Upper lobe of left lung (tissue), 4 donors: ENCODE measurements at regions not wholly inside any gene's neighbourhood (a gene's known extent, or its start where the extent isn't known, plus 50 kb on each side); places are given as distances from the start of the nearest gene placed in this dataset.

Experiments used
- EP300 ChIP-seq, 4 donors: sonication (generic); formaldehyde crosslinking; IDR thresholded peaks; one replicate each; pipeline ENCODE4 v1.5.1; 2017; ENCODE audit warnings: antibody characterized with exemption in 4 of 4, control low read depth in 2 of 4
- POLR2AphosphoS5 ChIP-seq, 2 donors: sonication (generic); formaldehyde crosslinking; IDR thresholded peaks; one replicate each; pipeline ENCODE4 v1.5.1; 2017; ENCODE audit warnings: antibody characterized with exemption in 2 of 2
- TF ChIP-seq, protein P1 (sequence below), 6 experiments: fragments of 450-650 bp in 4 of 6; fragments of 200-600 bp in 2 of 6; sonication (generic) in 2 of 6; IDR thresholded peaks; one replicate each; pipeline ENCODE4 v1.5.1; 2016 to 2019; ENCODE audit warnings: antibody characterized with exemption in 6 of 6

DNA sequence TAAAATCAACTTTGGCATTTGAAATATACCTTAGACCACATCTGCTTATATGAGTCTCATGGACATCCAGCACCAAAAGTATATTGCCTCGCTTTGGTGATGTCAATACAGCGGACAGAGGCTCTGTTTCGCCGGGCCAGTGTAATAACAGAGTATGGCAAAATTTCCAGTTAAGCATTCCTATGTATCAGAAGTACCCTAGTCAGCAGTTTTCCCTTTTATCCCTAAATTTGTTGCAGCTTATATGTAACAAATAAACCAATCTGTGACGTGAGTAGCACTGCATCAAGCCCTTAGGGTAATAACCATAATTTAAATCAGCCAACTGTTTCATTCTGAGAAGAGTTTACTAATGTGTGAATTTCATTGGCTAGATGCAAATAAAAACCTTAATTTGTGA, 585.5 kb upstream of the ADGRB3 start:
- TF ChIP-seq, protein P1, sequence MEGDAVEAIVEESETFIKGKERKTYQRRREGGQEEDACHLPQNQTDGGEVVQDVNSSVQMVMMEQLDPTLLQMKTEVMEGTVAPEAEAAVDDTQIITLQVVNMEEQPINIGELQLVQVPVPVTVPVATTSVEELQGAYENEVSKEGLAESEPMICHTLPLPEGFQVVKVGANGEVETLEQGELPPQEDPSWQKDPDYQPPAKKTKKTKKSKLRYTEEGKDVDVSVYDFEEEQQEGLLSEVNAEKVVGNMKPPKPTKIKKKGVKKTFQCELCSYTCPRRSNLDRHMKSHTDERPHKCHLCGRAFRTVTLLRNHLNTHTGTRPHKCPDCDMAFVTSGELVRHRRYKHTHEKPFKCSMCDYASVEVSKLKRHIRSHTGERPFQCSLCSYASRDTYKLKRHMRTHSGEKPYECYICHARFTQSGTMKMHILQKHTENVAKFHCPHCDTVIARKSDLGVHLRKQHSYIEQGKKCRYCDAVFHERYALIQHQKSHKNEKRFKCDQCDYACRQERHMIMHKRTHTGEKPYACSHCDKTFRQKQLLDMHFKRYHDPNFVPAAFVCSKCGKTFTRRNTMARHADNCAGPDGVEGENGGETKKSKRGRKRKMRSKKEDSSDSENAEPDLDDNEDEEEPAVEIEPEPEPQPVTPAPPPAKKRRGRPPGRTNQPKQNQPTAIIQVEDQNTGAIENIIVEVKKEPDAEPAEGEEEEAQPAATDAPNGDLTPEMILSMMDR (IDR thresholded peaks at IDR 0.05) = no peak
- TF ChIP-seq POLR2AphosphoS5 (IDR thresholded peaks at IDR 0.05) (no peak), EP300 (IDR thresholded peaks at IDR 0.05) (no peak)
